GM12878 (cell line): ENCODE measurements at regions not wholly inside any gene's neighbourhood (a gene's known extent, or its start where the extent isn't known, plus 50 kb on each side); places are given as distances from the start of the nearest gene placed in this dataset.

ENCODE experiments used
- ATAC-seq: fragments of 200-7000 bp; cut with Tn5 transposase; 3 replicates; pipeline ENCODE4 v1.9.1; 2020; ENCODE audit warnings: mild to moderate bottlenecking, moderate library complexity
- BruUV-seq: library from RNA; stranded (reverse); fragments of 400-500 nt; replicated peaks from 2 replicates; lab custom pipeline; 2021; lab: Mats Ljungman, UMichigan
- CTCF ChIA-PET: fragments of 300-600 bp; sonication (Branson Sonifier 250); formaldehyde crosslinking; extraction: SDS; loops from one replicate; lab custom pipeline; 2021; ENCODE audit warnings: inconsistent platforms; lab: Yijun Ruan, JAX
- POLR2A ChIA-PET: fragments of 350-600 bp; formaldehyde crosslinking; extraction: SDS; loops from one replicate; lab custom pipeline; 2021; ENCODE audit warnings: inconsistent platforms; lab: Charles Lee
- RAD21 ChIA-PET: fragments of 300-600 bp; sonication (Branson Sonifier 250); formaldehyde crosslinking; loops from one replicate; lab custom pipeline; 2023; ENCODE audit warnings: antibody characterized with exemption; ENCODE audit not compliant: unreplicated experiment; lab: Charles Lee
- SMC1A ChIA-PET: fragments of 300-600 bp; sonication (Branson Sonifier 250); formaldehyde crosslinking; loops from one replicate; lab custom pipeline; 2023; ENCODE audit not compliant: unreplicated experiment, uncharacterized antibody; lab: Charles Lee
- DNase-seq: peaks from one replicate; pipeline ENCODE4 v3.0.0-alpha.2; 2011; ENCODE audit warnings: low read depth, low spot score
- FAIRE-seq: peaks from 3 replicates; lab custom pipeline; 2011; peaks lifted over from hg19 to GRCh38; lab: Jason Lieb, UNC
- H2AFZ ChIP-seq: 2 replicates; pipeline ENCODE4 v1.6.0; 2011; ENCODE audit warnings: low read depth, low read length, control low read depth; ENCODE audit not compliant: control insufficient read depth
- H3K27ac ChIP-seq: 2 replicates; pipeline ENCODE4 v1.5.1; 2011; ENCODE audit warnings: control low read depth; ENCODE audit not compliant: control insufficient read depth, insufficient read depth
- H3K27me3 ChIP-seq, 2 experiments: replicated peaks in 1 of 2; 2 replicates each; pipeline versions ENCODE4 v1.6.0 to v1.6.1; 2011; ENCODE audit warnings: low read length in 1 of 2; ENCODE audit not compliant: control insufficient read depth in 2 of 2, insufficient read depth in 2 of 2
- H3K36me3 ChIP-seq, 2 experiments: 2 replicates each; pipeline ENCODE4 v1.5.1; 2011; ENCODE audit warnings: low read length in 1 of 2; ENCODE audit not compliant: control insufficient read depth in 2 of 2, insufficient read depth in 2 of 2
- H3K4me1 ChIP-seq: 2 replicates; pipeline ENCODE4 v1.6.1; 2011; ENCODE audit warnings: mild to moderate bottlenecking, low read length, moderate library complexity, mixed read lengths; ENCODE audit not compliant: control insufficient read depth, insufficient read depth
- H3K4me2 ChIP-seq: 2 replicates; pipeline ENCODE4 v1.6.0; 2011; ENCODE audit warnings: control low read depth; ENCODE audit not compliant: control insufficient read depth, insufficient read depth
- H3K4me3 ChIP-seq: fragments of 200-600 bp; sonication (generic); 2 replicates; pipeline ENCODE4 v1.5.1; 2016
- H3K79me2 ChIP-seq: 2 replicates; pipeline ENCODE4 v1.6.0; 2011; ENCODE audit warnings: low read length; ENCODE audit not compliant: control insufficient read depth, insufficient read depth
- H3K9ac ChIP-seq: 2 replicates; pipeline ENCODE4 v1.8.0; 2011; ENCODE audit warnings: low read length, control low read depth, mixed read lengths; ENCODE audit not compliant: control insufficient read depth, insufficient read depth
- H3K9me3 ChIP-seq: replicated peaks from 3 replicates; pipeline ENCODE4 v1.5.1; 2011; ENCODE audit warnings: mild to moderate bottlenecking, low read length; ENCODE audit not compliant: control insufficient read depth, insufficient read depth
- H4K20me1 ChIP-seq: 2 replicates; pipeline ENCODE4 v1.6.0; 2011; ENCODE audit not compliant: control insufficient read depth, insufficient read depth
- BCL11A ChIP-seq: IDR thresholded peaks from 2 replicates; pipeline ENCODE4 v1.6.1; 2011; ENCODE audit warnings: low read depth, low read length
- BRCA1 ChIP-seq: IDR thresholded peaks from 2 replicates; pipeline ENCODE4 v1.6.1; 2011; ENCODE audit warnings: low read depth, low read length, improper control_type of control experiment
- CBFB ChIP-seq: IDR thresholded peaks from 2 replicates; pipeline ENCODE4 v1.6.1; 2016; ENCODE audit warnings: antibody characterized with exemption, low read depth
- CREM ChIP-seq: IDR thresholded peaks from 2 replicates; pipeline ENCODE4 v1.6.1; 2014; ENCODE audit warnings: antibody characterized with exemption, low read depth
- E2F8 ChIP-seq: fragments of 450-650 bp; IDR thresholded peaks from 2 replicates; pipeline ENCODE4 v1.6.1; 2018; ENCODE audit warnings: mild to moderate bottlenecking, low read depth, moderate library complexity; ENCODE audit not compliant: partially characterized antibody
- ELK1 ChIP-seq: IDR thresholded peaks from 2 replicates; pipeline ENCODE4 v1.6.1; 2012; ENCODE audit warnings: low read depth, low read length, improper control_type of control experiment
- GABPA ChIP-seq: IDR thresholded peaks from 2 replicates; pipeline ENCODE4 v1.6.1; 2014; ENCODE audit warnings: antibody characterized with exemption, low read depth, mild to moderate bottlenecking, inconsistent platforms
- GATAD2B ChIP-seq: fragments of 450-650 bp; conservative IDR thresholded peaks from 2 replicates; pipeline ENCODE4 v1.6.1; 2017; ENCODE audit warnings: low read depth, mild to moderate bottlenecking, moderate library complexity
- HDGF ChIP-seq: fragments of 450-650 bp; IDR thresholded peaks from 2 replicates; pipeline ENCODE4 v1.6.1; 2016; ENCODE audit warnings: antibody characterized with exemption
- KDM1A ChIP-seq: fragments of 200-600 bp; sonication (generic); IDR thresholded peaks from 2 replicates; pipeline ENCODE4 v1.6.1; 2016; ENCODE audit warnings: borderline replicate concordance
- POLR2A ChIP-seq: IDR thresholded peaks from 2 replicates; pipeline ENCODE4 v1.6.1; 2011; ENCODE audit warnings: low read depth, mild to moderate bottlenecking, low read length
- PRDM15 ChIP-seq: fragments of 450-650 bp; formaldehyde crosslinking; IDR thresholded peaks from 2 replicates; pipeline ENCODE4 v1.4.0; 2020; ENCODE audit warnings: mild to moderate bottlenecking, moderate library complexity
- ZBTB40 ChIP-seq: fragments of 450-650 bp; IDR thresholded peaks from 2 replicates; pipeline ENCODE4 v1.6.1; 2016; ENCODE audit warnings: mild to moderate bottlenecking, moderate library complexity, borderline replicate concordance
- WGBS: methylation state at CpG from one replicate; pipeline ENCODE4 v1.1.6; 2016; ENCODE audit warnings: low lambda C conversion rate; ENCODE audit not compliant: insufficient replicate concordance, insufficient coverage; ENCODE audit errors: missing lambda C conversion rate; 5-methylcytosine and 5-hydroxymethylcytosine counted together
- in situ Hi-C: fragments of 300-500 bp; cut with MboI; formaldehyde crosslinking; loops from 9 replicates; pipeline ENCODE4 v1.14.3; 2018; ENCODE audit warnings: mixed read lengths
- intact Hi-C: fragments of 100-400 bp; cut with micrococcal nuclease; formaldehyde crosslinking; loops from one replicate; pipeline ENCODE4 v1.14.2; 2022; ENCODE audit not compliant: unreplicated experiment

- no peak for TF ChIP-seq E2F8
- TF ChIP-seq GABPA: no peak
These were observed 397.3 kb downstream of the MED13L start (continued) for GRCh38 chr12:115880238-115880637.

- no TSS peak for BruUV-seq
- RAD21 ChIA-PET: no interaction called here
- TF ChIP-seq BRCA1 (no peak), CREM (no peak), HDGF (no peak), KDM1A (no peak), POLR2A (no peak), CBFB (no peak), ZBTB40 (no peak), GATAD2B (no peak), ELK1 (no peak), BCL11A (no peak), PRDM15 (no peak)
These were observed 398.1 kb downstream of the MED13L start for GRCh38 chr12:115879354-115879753.

More at GRCh38 chr12:115879354-115879753, 398.1 kb downstream of the MED13L start:
- no peak overlapping the region for H2AFZ ChIP-seq
- WGBS: 3% methylated on average over 5 of the region's 5 CpGs
- no peaks in the 10 kb centered on the region for H3K27me3 ChIP-seq
- no peak for ATAC-seq
- no peak for DNase-seq
- POLR2A ChIA-PET: no interaction called here
- SMC1A ChIA-PET: interaction anchor here (0.6 kb wide), 1 partner anchor 829 kb away, joined by 3 read pairs; no protein-coding TSS in a partner anchor
- in situ Hi-C loops (no loop called here), intact Hi-C loops (no loop called here)
- no peak overlapping the region for H3K4me3 ChIP-seq
- CTCF ChIA-PET: no interaction called here
- no peaks in the 10 kb centered on the region for H4K20me1 ChIP-seq
- no peak overlapping the region for H3K27ac ChIP-seq
- H3K9me3 ChIP-seq: no peaks in the 10 kb centered on the region
- H3K9ac ChIP-seq: no peak overlapping the region
- no peak overlapping the region for H3K4me2 ChIP-seq
- H3K36me3 ChIP-seq: no peaks in the 10 kb centered on the region
- H3K79me2 ChIP-seq: no peaks in the 10 kb centered on the region
- FAIRE-seq: no peak
- no peaks in the 10 kb centered on the region for H3K4me1 ChIP-seq
